RKO (cell line): ENCODE measurements at regions not wholly inside any gene's neighbourhood (a gene's known extent, or its start where the extent isn't known, plus 50 kb on each side); places are given as distances from the start of the nearest gene placed in this dataset.
A peak's percentile ranks its signal among the peaks of the same experiment; 100 is the strongest.
"Not testable (repeated sequence)": the region's sequence is repeated elsewhere in the genome, so short reads cannot be mapped to it uniquely, and the experiment has no call there.

Experiments
- DNase-seq: peaks from one replicate; pipeline ENCODE4 v3.0.0-alpha.2; 2016; ENCODE audit warnings: low spot score

DNA sequence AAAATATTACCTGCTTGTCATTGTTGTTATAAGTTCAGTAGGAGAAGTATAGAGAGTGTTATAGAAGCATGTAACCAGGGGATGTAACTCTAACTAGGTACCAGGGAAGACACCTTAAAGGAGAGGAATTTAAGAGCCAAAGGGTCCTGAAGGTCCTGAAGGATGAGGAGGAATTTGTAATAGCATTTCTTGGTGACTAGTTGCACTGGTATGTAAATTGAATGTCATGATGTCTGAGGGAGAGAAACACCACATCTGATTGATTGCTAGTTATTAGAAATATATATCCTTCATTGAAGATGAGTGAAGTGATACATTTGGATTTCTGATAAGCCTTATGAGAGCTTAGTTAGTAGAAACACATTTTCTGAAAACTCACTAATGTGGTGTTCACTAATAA is 643.8 kb downstream of the RFPL4B start:
- DNase-seq, result no peak

- DNase-seq, result no peak
These were observed 644.8 kb downstream of the RFPL4B start for GRCh38 chr6:112991912-112992311.

DNA sequence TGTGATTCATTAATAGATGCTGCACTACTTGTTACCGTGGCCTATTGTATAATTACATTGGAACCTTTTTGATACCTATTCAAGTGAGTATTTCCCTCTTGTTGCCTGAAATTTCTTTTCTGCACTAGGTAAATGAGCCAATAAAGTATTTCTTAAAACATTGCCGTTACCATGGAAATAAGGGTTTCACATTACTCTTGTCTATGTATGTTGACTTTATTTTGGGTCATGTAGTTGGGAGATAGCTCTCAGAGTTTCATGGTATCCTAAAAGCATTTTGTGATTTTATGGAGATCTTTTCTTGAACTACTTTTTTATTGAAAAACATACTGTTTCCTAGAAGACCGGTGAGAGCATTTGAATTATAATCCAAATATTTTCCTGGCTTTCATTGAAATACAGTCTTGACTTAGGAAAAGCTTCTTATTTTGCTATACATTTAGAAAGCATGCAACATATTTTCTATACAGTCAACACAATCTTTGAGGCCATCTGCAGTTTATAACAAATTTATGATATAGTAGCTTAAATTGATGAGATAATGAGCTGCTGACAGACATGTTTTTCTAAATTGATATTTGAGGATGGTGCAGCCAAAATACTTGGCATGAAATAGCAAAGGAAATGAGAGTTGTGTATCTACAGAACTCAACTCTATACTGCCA is 650.4 kb downstream of the RFPL4B start:
- DNase-seq, result no peak

DNA sequence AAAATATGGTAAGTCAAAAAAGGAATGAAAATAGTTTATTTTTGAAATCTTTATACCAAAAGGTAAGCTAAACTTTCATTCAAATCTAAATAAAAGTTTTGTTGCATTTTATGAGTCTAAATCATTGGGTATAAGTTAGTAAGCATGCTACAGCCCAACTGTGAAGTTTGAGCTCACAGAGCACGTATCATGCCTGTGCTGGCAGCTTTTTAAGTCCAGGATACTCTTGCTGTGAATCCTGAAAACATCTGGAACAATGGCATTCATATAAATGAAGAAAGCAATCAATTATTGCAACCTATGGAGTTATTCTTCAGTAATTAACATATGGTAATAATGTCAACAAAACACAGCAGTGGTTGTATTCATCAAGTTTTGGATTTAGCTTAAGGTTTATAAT is 656.9 kb downstream of the RFPL4B start:
- DNase-seq, result no peak

DNA sequence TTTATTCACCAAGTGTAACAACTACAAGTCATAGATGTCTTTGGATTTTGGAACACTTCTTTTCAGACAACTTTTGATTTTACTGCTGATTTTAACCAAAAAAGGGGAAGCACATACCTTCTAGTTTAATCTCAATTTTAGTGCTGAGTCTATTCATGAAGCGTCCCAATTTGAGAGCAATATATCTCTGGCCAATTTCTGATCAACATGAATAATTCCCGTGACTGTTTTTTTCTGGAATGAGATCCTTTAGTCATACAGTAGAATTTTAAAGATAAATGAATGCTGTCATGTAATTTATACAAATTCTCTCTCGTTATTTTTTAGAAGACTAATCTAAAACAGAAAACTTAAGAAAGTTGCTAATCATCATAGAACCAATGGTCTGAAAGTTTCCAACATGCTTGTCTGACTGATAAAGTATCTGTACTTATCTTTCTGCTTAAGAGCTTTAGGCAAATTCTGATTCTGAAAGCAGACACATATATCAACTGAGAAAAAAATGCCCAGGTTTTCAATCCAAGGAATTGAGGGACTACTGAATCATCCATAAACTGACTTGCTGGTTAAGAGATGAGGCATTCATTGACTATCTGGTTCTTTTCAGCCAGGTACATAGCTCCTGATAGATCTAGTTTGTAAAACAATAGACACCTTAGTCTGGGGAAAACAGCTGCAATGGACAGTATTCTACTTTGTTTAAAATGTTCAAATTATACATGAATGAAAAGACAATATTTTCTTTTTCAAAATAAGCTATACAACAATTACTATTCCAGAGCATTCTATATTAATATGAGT is 657.5 kb downstream of the RFPL4B start:
- no peak for DNase-seq

- DNase-seq, result no peak
These were observed 659.4 kb downstream of the RFPL4B start for GRCh38 chr6:113006494-113006893.

DNA sequence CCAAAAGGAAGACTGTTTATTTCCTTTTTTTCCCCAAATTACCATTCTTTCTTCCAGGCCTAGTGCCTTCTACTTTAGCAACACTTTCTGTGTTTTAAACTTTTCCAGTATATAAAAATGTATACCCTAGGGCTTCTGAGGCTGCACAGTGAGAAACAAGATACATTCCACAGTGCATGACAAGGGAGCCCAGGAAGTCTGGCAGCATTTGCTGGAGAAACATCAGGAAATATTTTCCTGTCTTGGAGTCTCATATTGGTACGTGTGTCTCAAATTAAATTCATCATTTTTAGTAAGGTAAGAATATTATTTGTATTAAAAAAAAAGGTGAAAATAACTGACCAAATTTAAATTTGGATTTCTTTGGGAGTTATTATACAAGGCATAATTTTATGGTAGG is 662.6 kb downstream of the RFPL4B start:
- no peak for DNase-seq

- no peak for DNase-seq
These were observed 663.3 kb downstream of the RFPL4B start for GRCh38 chr6:113010196-113010989.

DNA sequence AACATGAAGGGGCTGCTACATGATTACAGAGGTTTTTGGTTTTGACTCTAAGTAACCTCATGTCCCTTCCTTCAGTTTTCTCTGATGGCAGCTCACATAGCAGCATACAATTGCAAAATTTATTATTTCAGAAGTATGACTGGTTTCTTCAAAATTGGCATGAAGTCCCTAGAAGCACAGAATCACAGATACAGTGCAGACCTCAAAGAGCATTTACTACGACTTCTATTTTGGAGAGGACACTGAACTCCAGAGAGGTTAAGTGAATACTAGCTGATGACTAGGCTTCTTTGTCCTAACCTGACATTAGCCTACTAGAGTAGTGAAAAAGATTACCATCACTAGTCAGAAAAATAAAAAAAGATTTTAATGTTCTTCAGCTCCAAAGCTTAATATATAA is 664.3 kb downstream of the RFPL4B start:
- DNase-seq, result no peak

DNA sequence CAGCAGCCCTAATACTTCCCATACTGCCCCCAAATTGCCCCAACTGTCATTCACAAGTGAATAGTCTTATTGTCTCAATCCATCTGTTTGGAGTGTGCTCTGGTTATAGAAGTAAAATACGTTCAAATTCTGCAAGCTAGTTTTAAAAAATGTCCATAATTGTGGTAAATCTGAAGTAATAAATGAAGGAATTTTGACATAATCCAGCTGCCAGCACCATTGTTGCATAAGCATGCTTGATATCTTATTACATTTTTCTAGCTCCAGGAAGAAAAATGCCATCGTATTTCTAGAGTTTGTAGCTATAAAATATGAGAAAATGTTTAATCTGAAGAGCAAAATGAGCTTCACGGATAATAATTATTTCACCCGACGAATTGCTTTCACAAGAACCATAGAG is 664.7 kb downstream of the RFPL4B start:
- DNase-seq, result no peak

DNA sequence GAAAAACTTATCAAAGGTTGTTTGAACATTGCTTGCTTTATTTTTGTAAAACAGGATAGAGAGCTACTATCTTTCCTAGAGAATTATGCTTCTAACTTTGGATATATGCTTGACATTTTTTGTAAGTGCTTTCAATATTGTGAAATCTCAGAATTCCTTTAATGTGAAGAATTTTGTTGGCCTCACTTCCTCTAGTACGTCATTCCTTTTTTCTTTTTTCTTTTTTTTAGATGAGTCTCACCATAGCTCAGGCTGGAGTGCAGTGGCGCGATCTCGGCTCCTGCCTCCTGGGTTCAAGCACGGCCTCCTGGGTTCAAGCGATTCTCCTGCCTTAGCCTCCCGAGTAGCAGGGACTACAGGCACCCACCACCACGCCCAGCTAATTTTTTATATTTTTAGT is 668.1 kb downstream of the RFPL4B start:
- no peak for DNase-seq

GRCh38 chr6:113017353-113017752 is 670.2 kb downstream of the RFPL4B start:
- no peak for DNase-seq

DNA sequence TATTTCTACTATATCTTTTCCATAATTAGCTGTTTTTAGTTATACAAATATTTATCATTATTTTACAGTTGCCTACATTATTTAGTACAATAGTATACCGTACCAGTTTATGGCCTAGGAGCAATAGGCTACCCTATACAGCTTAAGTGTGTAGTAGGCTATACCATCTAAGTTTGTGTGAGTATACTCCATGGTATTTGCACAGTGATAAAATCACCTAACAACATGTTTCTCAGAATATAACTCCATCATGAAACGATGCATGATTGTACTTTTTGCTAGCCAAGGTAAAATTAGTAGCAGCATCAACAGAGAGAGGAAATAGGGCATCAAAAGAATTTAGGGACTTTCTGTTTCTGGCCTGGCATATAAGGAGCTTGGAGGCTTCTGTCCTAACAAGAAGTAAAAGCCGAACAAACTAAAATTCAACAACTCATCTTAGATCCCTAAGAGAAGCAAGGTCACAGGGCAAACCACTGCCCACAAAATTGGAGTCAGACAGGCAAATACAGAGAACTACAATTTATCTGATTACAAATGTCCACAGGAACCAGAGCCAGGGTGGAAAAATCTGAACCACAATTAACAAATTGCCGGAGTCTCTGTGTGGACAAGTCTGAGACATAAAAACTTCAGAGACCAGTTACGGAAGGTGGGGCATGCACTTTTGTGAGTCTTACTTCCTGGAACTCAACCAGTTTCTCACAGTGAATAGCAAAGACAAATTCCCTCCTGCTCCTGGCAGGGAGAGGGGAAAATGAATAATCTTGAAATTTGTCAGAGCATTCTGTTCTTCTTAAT is 671.4 kb downstream of the RFPL4B start:
- DNase-seq, result no peak

DNA sequence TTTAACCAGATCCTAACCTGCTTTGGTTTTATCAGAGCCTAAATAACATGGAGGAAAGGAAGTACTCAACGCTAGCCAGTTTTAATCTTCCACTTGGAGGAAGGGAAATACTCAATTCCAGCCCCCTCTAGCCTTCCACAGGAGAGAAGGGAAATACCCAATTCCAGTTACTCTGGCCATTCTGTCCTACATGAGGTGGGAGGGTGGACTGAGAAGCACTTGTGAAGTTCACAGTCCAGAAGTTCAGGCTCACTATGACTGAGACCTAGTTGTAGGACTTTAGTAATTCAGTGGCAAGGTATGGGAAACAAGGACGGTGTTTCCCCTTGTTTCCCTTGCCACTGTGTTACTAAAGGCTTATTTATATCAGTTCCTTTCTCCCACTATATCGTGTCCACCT is 672.0 kb downstream of the RFPL4B start:
- DNase-seq, result no peak

DNA sequence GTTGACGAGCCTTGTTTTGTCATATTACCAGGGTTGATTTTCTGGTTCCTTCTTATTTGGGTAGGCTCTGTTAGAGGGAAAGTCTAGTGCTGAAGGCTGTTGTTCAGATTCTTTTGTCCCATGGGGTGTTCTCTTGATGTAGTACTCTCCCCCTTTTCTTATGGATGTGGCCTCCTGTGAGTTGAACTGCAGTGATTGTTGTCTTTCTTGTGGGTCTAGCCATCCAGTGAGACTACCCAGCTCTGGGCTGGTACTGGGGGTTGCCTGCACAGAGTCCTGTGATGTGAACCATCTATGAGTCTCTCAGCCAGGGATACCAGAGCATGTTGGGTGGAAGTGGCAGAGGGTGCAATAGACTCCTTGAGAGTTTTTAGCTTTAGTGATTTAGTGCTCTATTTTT is 680.6 kb downstream of the RFPL4B start:
- no peak for DNase-seq

DNA sequence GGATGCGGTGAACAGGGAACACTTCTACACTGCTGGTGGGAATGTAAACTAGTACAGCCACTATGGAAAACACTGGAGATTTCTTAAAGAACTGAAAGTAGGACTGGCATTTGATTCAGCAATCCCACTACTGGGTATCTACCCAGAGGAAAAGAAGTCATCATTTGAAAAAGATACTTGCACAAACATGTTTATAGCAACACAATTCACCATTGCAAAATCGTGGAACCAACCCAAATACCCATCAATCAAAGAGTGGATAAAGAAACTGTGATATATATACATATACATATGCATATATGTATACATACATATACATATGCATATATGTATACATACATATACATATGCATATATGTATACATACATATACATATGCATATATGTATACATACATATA is 682.0 kb downstream of the RFPL4B start:
- DNase-seq, result not testable (repeated sequence)

DNA sequence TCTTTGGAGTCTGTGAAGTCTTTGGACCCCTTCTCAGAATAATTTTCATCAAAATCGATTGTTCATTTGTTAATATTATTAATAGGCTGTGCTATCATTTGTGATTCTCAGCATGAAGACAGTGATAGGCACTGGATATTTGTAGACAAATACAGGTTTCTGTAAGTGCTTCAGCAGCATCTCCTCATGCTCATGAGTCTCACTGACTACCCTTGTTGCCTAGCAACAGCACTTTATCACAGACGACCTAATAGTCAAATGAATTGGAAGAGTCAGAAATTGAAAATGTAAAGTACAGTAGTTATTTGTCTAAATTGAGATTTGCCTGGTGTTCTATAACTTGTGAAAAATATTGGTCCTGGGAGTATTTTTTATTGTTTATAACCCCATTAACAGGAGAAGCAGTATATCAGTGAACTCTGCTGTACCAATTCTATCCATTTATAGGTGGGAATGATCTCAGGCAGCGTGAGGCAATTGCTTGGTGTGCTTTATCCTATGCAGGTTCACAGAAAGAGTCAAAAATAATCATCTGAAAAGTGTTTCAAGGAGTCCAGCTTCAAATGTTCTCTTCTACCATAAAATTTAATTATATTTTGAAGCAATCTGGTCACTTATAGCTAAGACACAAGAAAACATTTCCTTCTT is 684.6 kb downstream of the RFPL4B start:
- peak; percentile 8 for DNase-seq

DNA sequence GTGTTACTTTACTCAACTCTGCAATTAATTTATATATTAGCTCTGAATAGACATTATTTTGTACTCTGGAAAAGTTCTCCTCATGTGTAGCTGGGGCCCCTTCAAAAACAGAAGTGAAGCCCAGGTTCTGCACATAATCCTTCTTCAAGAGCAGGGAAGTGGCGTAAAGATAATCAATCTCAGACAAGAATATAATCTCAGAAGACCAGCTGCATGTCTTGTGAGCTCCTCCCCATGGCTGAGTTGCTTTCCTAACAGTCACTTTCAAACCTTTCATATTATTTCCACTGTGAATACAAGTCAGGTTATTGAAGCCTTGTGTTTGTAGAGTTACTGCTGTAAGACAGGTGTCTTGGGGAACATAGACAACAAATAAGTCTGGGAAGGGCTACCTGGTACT is 691.9 kb downstream of the RFPL4B start:
- DNase-seq, result no peak

DNA sequence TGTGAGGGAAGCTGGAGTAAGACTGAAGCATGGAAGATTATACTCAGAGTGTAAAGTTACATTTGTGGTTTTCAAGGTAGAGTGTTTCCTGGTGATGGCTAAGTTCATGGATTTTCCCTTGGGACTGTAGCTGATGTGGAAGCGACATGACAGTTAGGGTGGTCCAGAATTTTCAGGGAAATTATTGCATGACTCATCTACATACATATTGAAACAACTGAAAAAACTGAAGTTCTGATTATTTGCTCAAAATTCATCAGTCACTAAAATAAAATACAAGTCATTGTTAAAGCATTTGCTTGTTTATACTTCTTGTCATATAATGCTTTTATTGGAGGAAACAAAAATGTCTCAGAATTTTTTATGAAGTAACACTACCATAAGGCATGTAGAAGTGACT is 700.0 kb downstream of the RFPL4B start:
- DNase-seq, result no peak

- DNase-seq, result no peak
These were observed 700.8 kb downstream of the RFPL4B start for GRCh38 chr6:113047932-113048331.

DNA sequence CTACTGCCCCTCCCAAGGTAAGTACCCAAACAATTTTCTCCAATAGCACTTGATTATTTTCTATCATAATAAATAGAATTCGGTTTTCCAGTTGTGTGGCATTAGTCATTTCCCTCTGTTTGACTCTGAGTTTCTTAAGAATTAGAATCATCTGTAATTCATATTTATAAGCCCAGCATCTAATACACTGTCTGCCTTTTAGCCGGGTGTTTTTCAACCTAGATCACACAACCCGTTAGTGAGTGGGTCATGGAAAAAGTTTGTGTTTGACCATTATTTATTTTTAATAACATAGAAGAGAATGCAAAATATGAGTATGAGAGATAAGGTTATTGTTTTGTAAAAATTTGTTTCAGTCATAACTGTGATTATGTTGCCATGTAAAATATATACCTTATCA is 701.6 kb downstream of the RFPL4B start:
- no peak for DNase-seq

DNA sequence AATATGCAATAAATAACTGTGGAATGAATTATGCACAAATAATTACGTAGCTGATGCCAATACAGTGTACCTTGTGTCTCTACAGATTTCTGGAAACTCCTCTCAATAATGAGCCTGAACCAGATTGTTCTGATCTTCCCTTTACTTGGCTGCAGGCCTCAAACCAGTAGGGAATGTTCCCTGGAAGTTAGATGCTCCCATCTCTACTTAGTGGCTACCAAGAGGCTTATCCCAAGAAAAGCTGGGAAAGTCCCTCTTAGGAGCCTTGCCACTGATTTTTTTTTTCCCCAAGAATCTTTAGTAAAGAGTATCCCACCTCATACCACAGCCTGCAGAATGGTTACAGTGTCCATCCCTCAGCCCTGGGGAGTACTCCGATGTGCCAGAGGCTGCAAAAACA is 702.1 kb downstream of the RFPL4B start:
- no peak for DNase-seq
